ENCODE measurements at regions not wholly inside any gene's neighbourhood (a gene's known extent, or its start where the extent isn't known, plus 50 kb on each side); places are given as distances from the start of the nearest gene placed in this dataset.

DNA sequence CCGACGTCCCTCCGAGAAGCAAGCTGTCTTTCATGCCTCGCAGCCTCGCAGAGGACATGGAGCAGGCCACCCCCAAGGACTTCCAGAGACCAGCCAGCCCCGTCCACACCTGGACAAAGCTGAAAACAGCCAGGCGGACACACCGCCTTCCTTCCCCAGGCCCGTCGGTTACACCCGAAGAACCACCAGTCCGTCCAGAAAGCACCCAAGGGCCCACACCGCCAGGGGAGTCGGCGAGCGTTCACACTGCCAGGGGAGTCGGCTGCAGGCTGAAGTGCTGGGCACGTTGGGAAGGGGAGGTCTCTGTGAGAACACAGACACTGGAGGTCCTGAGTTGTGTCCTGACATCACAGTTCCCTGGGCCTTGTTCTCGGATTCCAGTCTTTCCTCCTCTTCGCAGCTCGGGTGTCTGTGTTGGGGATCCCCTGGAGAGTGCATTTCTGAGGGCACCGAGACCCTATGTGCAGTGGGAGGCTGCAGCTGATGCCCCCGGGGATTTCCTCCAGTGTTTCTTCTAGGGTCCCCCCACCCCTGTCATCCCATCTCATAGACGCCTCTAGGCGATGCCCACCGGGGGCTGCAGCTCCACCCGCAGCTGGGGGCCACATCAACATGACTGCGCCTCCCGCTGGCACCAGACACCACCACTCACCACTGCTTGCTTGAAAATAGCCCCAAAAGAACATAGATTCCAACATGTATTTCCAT lies 344.4 kb upstream of the SALL3 start:
- Histone ChIP-seq H3K9ac (ENCODE audit: low read depth in 1 of 3, low read length in 3 of 3) (no peak overlapping the region), H3K9me3 (ENCODE audit: control insufficient read depth in 3 of 3, low read length in 3 of 3) (peaks cover 0 to 3% (median 2%) of the 10 kb centered on the region in 3 donors), H3K27ac (ENCODE audit: low read depth, low read length) (no peak overlapping the region), H3K27me3 (ENCODE audit: control insufficient read depth in 3 of 3, insufficient read depth in 3 of 3, low read length in 3 of 3) (peaks cover 0 to 4% (median 0%) of the 10 kb centered on the region in 3 donors), H3K4me3 (ENCODE audit: low read length in 3 of 3) (no peak overlapping the region), H3K36me3 (ENCODE audit: control insufficient read depth in 3 of 3, insufficient read depth in 3 of 3, low read length in 3 of 3) (no peaks in the 10 kb centered on the region), H3K4me1 (ENCODE audit: control insufficient read depth in 3 of 3, insufficient read depth in 3 of 3, low read length in 3 of 3) (no peaks in the 10 kb centered on the region)

GRCh38 chr18:78636260-78636659 lies 343.4 kb upstream of the SALL3 start:
- no peak overlapping the region for H3K27ac ChIP-seq (ENCODE audit: low read depth, low read length)
- no peaks in the 10 kb centered on the region for H3K36me3 ChIP-seq (ENCODE audit: control insufficient read depth in 3 of 3, insufficient read depth in 3 of 3, low read length in 3 of 3)
- no peak overlapping the region for H3K4me3 ChIP-seq (ENCODE audit: low read length in 3 of 3)
- H3K4me1 ChIP-seq (ENCODE audit: control insufficient read depth in 3 of 3, insufficient read depth in 3 of 3, low read length in 3 of 3) = no peaks in the 10 kb centered on the region
- H3K9ac ChIP-seq (ENCODE audit: low read depth in 1 of 3, low read length in 3 of 3) = no peak overlapping the region
- peaks cover 0 to 3% (median 2%) of the 10 kb centered on the region in 3 donors for H3K9me3 ChIP-seq (ENCODE audit: control insufficient read depth in 3 of 3, low read length in 3 of 3)
- peaks cover 0 to 4% (median 4%) of the 10 kb centered on the region in 3 donors for H3K27me3 ChIP-seq (ENCODE audit: control insufficient read depth in 3 of 3, insufficient read depth in 3 of 3, low read length in 3 of 3)

DNA sequence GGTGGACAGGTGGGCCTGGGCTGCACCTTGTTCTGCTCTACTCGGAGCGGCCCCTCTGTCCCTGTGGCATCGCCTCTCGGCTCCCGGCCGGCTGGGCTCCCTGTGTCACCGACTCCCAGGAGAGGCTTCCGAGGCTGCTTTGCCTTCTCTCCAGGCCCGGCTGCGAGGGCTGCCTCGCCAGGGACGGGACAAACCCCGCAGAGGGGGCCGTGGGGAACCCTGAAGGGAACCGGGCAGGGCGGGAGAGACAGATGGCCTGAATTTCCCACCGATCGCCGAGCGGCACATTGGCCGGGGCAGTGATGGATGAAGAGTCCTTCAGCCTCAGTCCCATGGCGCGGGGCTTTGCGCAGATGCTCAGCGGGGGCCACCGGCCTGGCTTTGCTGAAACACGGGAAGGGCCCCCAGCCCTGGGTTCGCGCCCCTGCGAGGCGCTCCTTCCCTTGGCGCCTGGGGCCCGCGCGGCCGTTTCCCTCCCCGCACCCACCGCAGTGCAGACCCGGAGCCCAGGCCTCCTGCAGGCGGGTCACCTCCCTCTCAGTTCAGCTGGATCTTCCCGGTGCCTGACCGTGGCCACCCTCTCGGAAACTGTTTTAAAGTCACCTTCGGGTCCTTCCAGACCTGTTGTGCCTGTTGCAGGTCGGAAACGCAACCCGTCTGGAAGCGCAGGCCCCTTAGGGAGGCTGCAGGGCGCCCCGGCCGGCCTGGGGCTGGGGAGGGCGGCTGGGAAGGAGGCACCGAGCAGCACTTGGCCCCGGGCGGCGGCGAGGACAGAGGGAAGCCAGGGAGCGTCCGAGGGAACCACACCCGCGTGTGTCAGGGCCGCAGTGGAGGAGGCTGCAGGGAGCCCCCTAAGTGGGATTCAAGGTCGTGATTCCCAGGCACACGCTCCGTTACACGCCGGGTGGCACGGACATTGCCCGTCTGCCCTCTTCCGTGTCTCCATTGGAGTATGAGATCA lies 341.9 kb upstream of the SALL3 start:
- H3K27me3 ChIP-seq (ENCODE audit: control insufficient read depth in 3 of 3, insufficient read depth in 3 of 3, low read length in 3 of 3) = peaks cover 0 to 4% (median 4%) of the 10 kb centered on the region in 3 donors
- H3K36me3 ChIP-seq (ENCODE audit: control insufficient read depth in 3 of 3, insufficient read depth in 3 of 3, low read length in 3 of 3) = no peaks in the 10 kb centered on the region
- H3K27ac ChIP-seq (ENCODE audit: low read depth, low read length) = no peak overlapping the region
- H3K4me1 ChIP-seq (ENCODE audit: control insufficient read depth in 3 of 3, insufficient read depth in 3 of 3, low read length in 3 of 3) = no peaks in the 10 kb centered on the region
- H3K9me3 ChIP-seq (ENCODE audit: control insufficient read depth in 3 of 3, low read length in 3 of 3) = peaks cover 0 to 2% (median 0%) of the 10 kb centered on the region in 3 donors
- no peak overlapping the region for H3K9ac ChIP-seq (ENCODE audit: low read depth in 1 of 3, low read length in 3 of 3)
- no peak overlapping the region for H3K4me3 ChIP-seq (ENCODE audit: low read length in 3 of 3)

DNA sequence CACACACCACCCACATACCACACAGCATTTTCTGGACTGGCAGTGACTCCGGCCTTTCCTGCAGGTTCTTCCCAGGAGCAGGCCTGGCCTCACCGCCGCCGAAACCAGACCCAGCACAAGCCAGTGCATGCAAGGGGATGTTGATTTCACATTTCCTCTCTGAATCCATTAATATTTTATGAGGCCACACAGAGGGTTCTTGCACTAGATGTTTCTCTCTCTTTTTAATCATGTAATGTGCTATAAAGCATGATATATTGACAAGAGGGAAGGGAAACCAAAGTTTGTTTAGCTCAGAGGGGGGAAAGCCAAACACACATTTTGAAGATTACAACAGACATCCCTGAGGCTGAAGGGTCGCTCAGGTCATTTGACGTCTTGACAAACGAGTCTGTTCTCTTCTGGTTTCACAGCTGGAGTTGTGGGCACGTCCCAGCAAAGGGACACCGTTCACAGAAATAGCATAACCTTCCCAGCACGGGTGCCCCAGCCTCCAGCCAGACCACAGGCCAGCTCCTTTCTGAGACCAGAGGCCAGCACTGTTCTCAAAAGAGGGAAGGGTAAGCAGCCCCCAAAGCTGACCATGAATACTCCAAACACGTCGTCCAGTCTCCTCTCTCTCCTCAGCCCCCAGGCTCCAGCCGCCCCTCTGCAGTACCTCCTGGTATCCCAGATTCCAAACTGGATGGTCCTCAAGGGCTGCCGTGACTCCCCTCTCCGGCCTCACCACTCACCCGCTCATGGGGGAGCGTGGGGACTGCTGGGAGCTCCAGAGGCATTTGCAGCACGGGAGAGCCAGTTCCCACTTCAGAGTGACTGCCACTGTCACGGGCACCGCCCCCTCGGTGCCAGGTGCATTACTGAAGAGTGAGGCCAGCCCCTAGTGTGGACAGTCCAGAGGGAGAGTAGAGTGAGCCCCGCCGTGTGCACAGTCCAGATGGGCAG lies 340.3 kb upstream of the SALL3 start:
- H3K4me3 ChIP-seq (ENCODE audit: low read length in 3 of 3) = no peak overlapping the region
- no peak overlapping the region for H3K9ac ChIP-seq (ENCODE audit: low read depth in 1 of 3, low read length in 3 of 3)
- peaks cover 0 to 7% (median 4%) of the 10 kb centered on the region in 3 donors for H3K27me3 ChIP-seq (ENCODE audit: control insufficient read depth in 3 of 3, insufficient read depth in 3 of 3, low read length in 3 of 3)
- no peaks in the 10 kb centered on the region for H3K36me3 ChIP-seq (ENCODE audit: control insufficient read depth in 3 of 3, insufficient read depth in 3 of 3, low read length in 3 of 3)
- H3K4me1 ChIP-seq (ENCODE audit: control insufficient read depth in 3 of 3, insufficient read depth in 3 of 3, low read length in 3 of 3) = no peaks in the 10 kb centered on the region
- peaks cover 0 to 2% (median 0%) of the 10 kb centered on the region in 3 donors for H3K9me3 ChIP-seq (ENCODE audit: control insufficient read depth in 3 of 3, low read length in 3 of 3)
- H3K27ac ChIP-seq (ENCODE audit: low read depth, low read length) = no peak overlapping the region

- Histone ChIP-seq H3K36me3 (ENCODE audit: control insufficient read depth in 3 of 3, insufficient read depth in 3 of 3, low read length in 3 of 3) (no peaks in the 10 kb centered on the region), H3K4me1 (ENCODE audit: control insufficient read depth in 3 of 3, insufficient read depth in 3 of 3, low read length in 3 of 3) (no peaks in the 10 kb centered on the region), H3K9ac (ENCODE audit: low read depth in 1 of 3, low read length in 3 of 3) (no peak overlapping the region), H3K27ac (ENCODE audit: low read depth, low read length) (no peak overlapping the region), H3K9me3 (ENCODE audit: control insufficient read depth in 3 of 3, low read length in 3 of 3) (peaks cover 0 to 2% (median 2%) of the 10 kb centered on the region in 3 donors), H3K27me3 (ENCODE audit: control insufficient read depth in 3 of 3, insufficient read depth in 3 of 3, low read length in 3 of 3) (peaks cover 0 to 14% (median 4%) of the 10 kb centered on the region in 3 donors), H3K4me3 (ENCODE audit: low read length in 3 of 3) (no peak overlapping the region)
Observed at GRCh38 chr18:78640246-78640995, 339.2 kb upstream of the SALL3 start.

DNA sequence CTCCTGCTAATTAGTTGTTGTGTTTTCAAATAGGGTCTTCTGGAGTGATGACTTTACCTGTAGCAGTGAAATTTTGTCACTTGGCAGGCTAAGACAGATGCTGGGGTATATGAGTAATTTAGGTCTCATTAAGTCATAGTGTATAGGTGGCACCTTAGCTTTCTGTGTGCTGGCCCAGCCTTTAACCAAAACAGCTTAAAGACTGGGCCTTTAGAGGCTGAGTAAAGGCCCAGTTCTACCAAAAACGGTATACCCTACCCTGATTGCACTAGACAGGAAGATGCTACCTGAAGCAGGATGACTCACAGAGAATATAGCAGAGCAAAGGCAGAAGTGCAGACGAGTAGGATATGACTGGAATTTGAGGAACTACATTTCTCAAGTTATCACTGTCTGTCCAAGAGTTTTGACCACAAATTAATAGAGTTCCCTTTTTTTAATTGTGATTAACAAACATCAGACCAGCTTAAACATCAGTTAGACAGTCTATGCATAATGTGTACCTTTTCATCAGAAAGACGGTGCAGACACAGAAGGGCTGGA lies 337.9 kb upstream of the SALL3 start:
- H3K9me3 ChIP-seq (ENCODE audit: control insufficient read depth in 3 of 3, low read length in 3 of 3) = peaks cover 0 to 2% (median 0%) of the 10 kb centered on the region in 3 donors
- H3K36me3 ChIP-seq (ENCODE audit: control insufficient read depth in 3 of 3, insufficient read depth in 3 of 3, low read length in 3 of 3) = no peaks in the 10 kb centered on the region
- H3K27ac ChIP-seq (ENCODE audit: low read depth, low read length) = no peak overlapping the region
- no peaks in the 10 kb centered on the region for H3K4me1 ChIP-seq (ENCODE audit: control insufficient read depth in 3 of 3, insufficient read depth in 3 of 3, low read length in 3 of 3)
- H3K9ac ChIP-seq (ENCODE audit: low read depth in 1 of 3, low read length in 3 of 3) = no peak overlapping the region
- no peak overlapping the region for H3K4me3 ChIP-seq (ENCODE audit: low read length in 3 of 3)
- peaks cover 0 to 20% (median 4%) of the 10 kb centered on the region in 3 donors for H3K27me3 ChIP-seq (ENCODE audit: control insufficient read depth in 3 of 3, insufficient read depth in 3 of 3, low read length in 3 of 3)

DNA sequence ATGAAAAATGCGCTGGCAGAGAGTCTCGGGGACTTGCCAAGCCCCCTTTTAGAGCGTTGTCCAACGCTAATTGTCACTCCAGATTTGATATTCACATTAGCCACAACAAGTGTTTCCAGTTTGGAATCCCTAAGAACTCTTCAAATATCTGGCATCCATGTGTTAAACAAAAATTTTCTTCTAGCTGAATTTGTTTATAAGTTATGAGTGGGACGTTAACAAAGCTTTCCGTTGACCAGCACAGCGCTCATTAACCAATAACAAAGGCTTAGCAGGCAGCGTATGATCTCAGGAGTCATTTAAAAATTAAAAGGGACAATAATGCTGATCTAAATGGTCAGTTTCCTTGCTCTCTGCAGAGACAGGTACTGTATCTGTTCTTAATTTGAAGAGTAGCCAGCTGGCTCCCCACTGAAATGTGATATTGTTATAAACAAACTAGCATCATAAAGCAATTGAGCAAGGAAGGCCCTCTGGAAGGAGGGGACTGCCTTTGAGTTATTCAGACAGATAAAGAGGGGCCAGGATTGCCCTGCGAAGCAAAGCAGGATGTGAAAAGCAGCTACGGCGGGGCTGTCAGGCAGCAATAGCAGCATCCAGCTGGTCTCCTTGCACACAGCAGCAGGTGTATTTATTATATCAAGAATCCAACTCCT lies 337.2 kb upstream of the SALL3 start:
- Histone ChIP-seq H3K9ac (ENCODE audit: low read depth in 1 of 3, low read length in 3 of 3) (no peak overlapping the region), H3K4me1 (ENCODE audit: control insufficient read depth in 3 of 3, insufficient read depth in 3 of 3, low read length in 3 of 3) (no peaks in the 10 kb centered on the region), H3K4me3 (ENCODE audit: low read length in 3 of 3) (no peak overlapping the region), H3K27me3 (ENCODE audit: control insufficient read depth in 3 of 3, insufficient read depth in 3 of 3, low read length in 3 of 3) (peaks cover 0 to 21% (median 4%) of the 10 kb centered on the region in 3 donors), H3K36me3 (ENCODE audit: control insufficient read depth in 3 of 3, insufficient read depth in 3 of 3, low read length in 3 of 3) (no peaks in the 10 kb centered on the region), H3K27ac (ENCODE audit: low read depth, low read length) (no peak overlapping the region), H3K9me3 (ENCODE audit: control insufficient read depth in 3 of 3, low read length in 3 of 3) (peaks cover 0 to 2% (median 0%) of the 10 kb centered on the region in 3 donors)

- Histone ChIP-seq H3K4me3 (ENCODE audit: low read length in 3 of 3) (no peak overlapping the region), H3K36me3 (ENCODE audit: control insufficient read depth in 3 of 3, insufficient read depth in 3 of 3, low read length in 3 of 3) (no peaks in the 10 kb centered on the region), H3K9ac (ENCODE audit: low read depth in 1 of 3, low read length in 3 of 3) (no peak overlapping the region), H3K27me3 (ENCODE audit: control insufficient read depth in 3 of 3, insufficient read depth in 3 of 3, low read length in 3 of 3) (peaks cover 0 to 21% (median 4%) of the 10 kb centered on the region in 3 donors), H3K27ac (ENCODE audit: low read depth, low read length) (no peak overlapping the region), H3K4me1 (ENCODE audit: control insufficient read depth in 3 of 3, insufficient read depth in 3 of 3, low read length in 3 of 3) (no peaks in the 10 kb centered on the region), H3K9me3 (ENCODE audit: control insufficient read depth in 3 of 3, low read length in 3 of 3) (peaks cover 0 to 2% (median 2%) of the 10 kb centered on the region in 3 donors)
Observed at GRCh38 chr18:78643004-78643403, 336.6 kb upstream of the SALL3 start.
